ENCODE measurements at regions not wholly inside any gene's neighbourhood (a gene's known extent, or its start where the extent isn't known, plus 50 kb on each side); places are given as distances from the start of the nearest gene placed in this dataset.

DNA sequence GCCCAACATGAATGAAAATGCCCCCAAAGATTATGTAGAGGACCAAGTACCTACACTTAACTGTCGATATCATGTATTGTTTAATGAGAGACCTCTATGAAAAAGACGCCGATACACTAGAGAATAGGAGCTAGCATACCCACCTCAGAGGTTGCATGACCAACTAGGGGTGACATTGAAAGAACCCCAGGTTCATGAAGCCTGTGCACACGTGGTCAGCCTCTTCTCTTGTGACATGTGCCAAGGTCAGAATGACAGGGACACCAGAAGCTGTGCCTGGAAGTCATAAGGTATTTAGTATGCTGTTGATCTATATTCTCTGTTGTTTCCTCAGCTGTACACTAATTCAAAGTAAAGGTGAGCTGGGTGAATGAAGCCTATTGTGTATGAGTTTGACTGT is 1594.1 kb downstream of the EFNA5 start:
- H3K9me3 ChIP-seq (replicated peaks; ENCODE audit: control insufficient read depth, insufficient read depth, low read length), result no peaks in the 10 kb centered on the region
- CTCF ChIA-PET, result no interaction called here
- H3K27me3 ChIP-seq (ENCODE audit: control insufficient read depth in 2 of 2, insufficient read depth in 2 of 2, low read length in 2 of 2), result no peaks in the 10 kb centered on the region
- no peak overlapping the region for H3K4me3 ChIP-seq (replicated peaks in 1 of 3; ENCODE audit: insufficient read depth in 1 of 3, low read depth in 1 of 3, low read length in 3 of 3)
- no peak overlapping the region for H3K4me2 ChIP-seq (ENCODE audit: insufficient read depth, low read length)
- no peak for FAIRE-seq
- no peak overlapping the region for H2AFZ ChIP-seq (ENCODE audit: low read depth, low read length)
- H3K36me3 ChIP-seq (ENCODE audit: control insufficient read depth in 2 of 2, extremely low read depth in 1 of 2, insufficient read depth in 2 of 2, low read length in 2 of 2), result no peaks in the 10 kb centered on the region
- no peaks in the 10 kb centered on the region for H3K4me1 ChIP-seq (ENCODE audit: control insufficient read depth, extremely low read depth, insufficient read depth, low read length)
- dilution Hi-C loops (cut with MboI; ENCODE audit: extremely low pct_ligation_motif_present, low sequenced_read_pairs), result no loop called here
- no peak for TF ChIP-seq MYC (IDR thresholded peaks at IDR 0.05; ENCODE audit: low read depth, low read length)
- TF ChIP-seq, protein P1, sequence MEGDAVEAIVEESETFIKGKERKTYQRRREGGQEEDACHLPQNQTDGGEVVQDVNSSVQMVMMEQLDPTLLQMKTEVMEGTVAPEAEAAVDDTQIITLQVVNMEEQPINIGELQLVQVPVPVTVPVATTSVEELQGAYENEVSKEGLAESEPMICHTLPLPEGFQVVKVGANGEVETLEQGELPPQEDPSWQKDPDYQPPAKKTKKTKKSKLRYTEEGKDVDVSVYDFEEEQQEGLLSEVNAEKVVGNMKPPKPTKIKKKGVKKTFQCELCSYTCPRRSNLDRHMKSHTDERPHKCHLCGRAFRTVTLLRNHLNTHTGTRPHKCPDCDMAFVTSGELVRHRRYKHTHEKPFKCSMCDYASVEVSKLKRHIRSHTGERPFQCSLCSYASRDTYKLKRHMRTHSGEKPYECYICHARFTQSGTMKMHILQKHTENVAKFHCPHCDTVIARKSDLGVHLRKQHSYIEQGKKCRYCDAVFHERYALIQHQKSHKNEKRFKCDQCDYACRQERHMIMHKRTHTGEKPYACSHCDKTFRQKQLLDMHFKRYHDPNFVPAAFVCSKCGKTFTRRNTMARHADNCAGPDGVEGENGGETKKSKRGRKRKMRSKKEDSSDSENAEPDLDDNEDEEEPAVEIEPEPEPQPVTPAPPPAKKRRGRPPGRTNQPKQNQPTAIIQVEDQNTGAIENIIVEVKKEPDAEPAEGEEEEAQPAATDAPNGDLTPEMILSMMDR (IDR thresholded peaks at IDR 0.05; ENCODE audit: extremely low read depth in 1 of 2, insufficient read depth in 1 of 2, low read depth in 1 of 2, low read length in 2 of 2), result no peak
- no peak for TF ChIP-seq GATA2 (IDR thresholded peaks at IDR 0.05; ENCODE audit: insufficient read depth, insufficient read length, low read depth, low read length)
- TF ChIP-seq EZH2 (IDR thresholded peaks at IDR 0.05; ENCODE audit: borderline replicate concordance, low read depth, low read length, severe bottlenecking), result no peak
- TF ChIP-seq POLR2AphosphoS5 (IDR thresholded peaks at IDR 0.05; ENCODE audit: insufficient read depth, low read depth, low read length), result no peak
- TF ChIP-seq JUN (IDR thresholded peaks at IDR 0.05; ENCODE audit: borderline replicate concordance, insufficient read depth, insufficient read length, low read depth), result no peak
- no peak overlapping the region for H3K27ac ChIP-seq (ENCODE audit: insufficient read depth, low read depth, low read length)
- H3K9me1 ChIP-seq (replicated peaks; ENCODE audit: control insufficient read depth, extremely low read depth, insufficient read depth, low read length), result no peaks in the 10 kb centered on the region
- intact Hi-C loops (cut with micrococcal nuclease), result no loop called here
- no peak for DNase-seq (ENCODE audit: low read depth, low spot score)
- no TSS peak for BruUV-seq (replicated peaks)
- H3K79me2 ChIP-seq (ENCODE audit: control insufficient read depth, insufficient read depth, low read length), result no peaks in the 10 kb centered on the region
- POLR2A ChIA-PET, result no interaction called here
- no peak overlapping the region for H3K9ac ChIP-seq (replicated peaks; ENCODE audit: extremely low read depth, insufficient read depth, low read length)
- no peaks in the 10 kb centered on the region for H4K20me1 ChIP-seq (replicated peaks; ENCODE audit: control insufficient read depth, extremely low read depth, insufficient read depth, low read length)

DNA sequence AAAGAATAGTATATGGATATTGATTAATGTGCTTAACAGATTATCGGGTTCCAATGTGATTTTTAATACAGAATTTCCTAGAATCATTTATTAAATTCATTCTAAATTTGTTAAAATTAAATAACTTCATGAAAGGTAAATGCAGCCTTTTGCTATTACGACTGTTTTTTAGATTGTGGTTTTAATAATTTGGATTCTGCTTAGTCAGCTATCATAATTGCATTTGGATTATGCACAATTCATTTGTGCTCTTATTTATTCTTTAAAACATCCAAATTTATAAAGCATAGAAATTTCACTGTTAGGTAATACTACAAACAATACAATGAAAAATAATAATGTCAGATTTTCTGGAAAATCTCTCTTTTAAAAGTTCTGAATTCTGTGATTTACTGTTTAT is 1598.5 kb downstream of the EFNA5 start:
- H4K20me1 ChIP-seq (replicated peaks; ENCODE audit: control insufficient read depth, extremely low read depth, insufficient read depth, low read length), result no peaks in the 10 kb centered on the region
- H3K9me3 ChIP-seq (replicated peaks; ENCODE audit: control insufficient read depth, insufficient read depth, low read length), result no peaks in the 10 kb centered on the region
- H3K9me1 ChIP-seq (replicated peaks; ENCODE audit: control insufficient read depth, extremely low read depth, insufficient read depth, low read length), result no peaks in the 10 kb centered on the region
- no TSS peak for BruUV-seq (replicated peaks)
- TF ChIP-seq, protein P1 (IDR thresholded peaks at IDR 0.05; ENCODE audit: extremely low read depth in 1 of 2, insufficient read depth in 1 of 2, low read depth in 1 of 2, low read length in 2 of 2), result no peak
- TF ChIP-seq EZH2 (IDR thresholded peaks at IDR 0.05; ENCODE audit: borderline replicate concordance, low read depth, low read length, severe bottlenecking), result no peak
- no peak for TF ChIP-seq POLR2AphosphoS5 (IDR thresholded peaks at IDR 0.05; ENCODE audit: insufficient read depth, low read depth, low read length)
- no peak overlapping the region for H3K27ac ChIP-seq (ENCODE audit: insufficient read depth, low read depth, low read length)
- dilution Hi-C loops (cut with MboI; ENCODE audit: extremely low pct_ligation_motif_present, low sequenced_read_pairs), result no loop called here
- H3K4me2 ChIP-seq (ENCODE audit: insufficient read depth, low read length), result no peak overlapping the region
- intact Hi-C loops (cut with micrococcal nuclease), result no loop called here
- DNase-seq (ENCODE audit: low read depth, low spot score) (no peak), FAIRE-seq (no peak)
- POLR2A ChIA-PET, result no interaction called here
- H3K9ac ChIP-seq (replicated peaks; ENCODE audit: extremely low read depth, insufficient read depth, low read length), result no peak overlapping the region
- H3K4me3 ChIP-seq (replicated peaks in 1 of 3; ENCODE audit: insufficient read depth in 1 of 3, low read depth in 1 of 3, low read length in 3 of 3), result no peak overlapping the region
- H3K4me1 ChIP-seq (ENCODE audit: control insufficient read depth, extremely low read depth, insufficient read depth, low read length), result no peaks in the 10 kb centered on the region
- no peaks in the 10 kb centered on the region for H3K79me2 ChIP-seq (ENCODE audit: control insufficient read depth, insufficient read depth, low read length)
- CTCF ChIA-PET, result interaction anchor here (0.9 kb wide), 1 partner anchor 13 kb away, joined by 3 read pairs; no protein-coding TSS in a partner anchor
- no peaks in the 10 kb centered on the region for H3K27me3 ChIP-seq (ENCODE audit: control insufficient read depth in 2 of 2, insufficient read depth in 2 of 2, low read length in 2 of 2)
- no peaks in the 10 kb centered on the region for H3K36me3 ChIP-seq (ENCODE audit: control insufficient read depth in 2 of 2, extremely low read depth in 1 of 2, insufficient read depth in 2 of 2, low read length in 2 of 2)
- H2AFZ ChIP-seq (ENCODE audit: low read depth, low read length), result no peak overlapping the region

Data from endothelial cell of umbilical vein (primary cell).